Rectal smooth muscle tissue (tissue), 1 donor: ENCODE measurements at regions not wholly inside any gene's neighbourhood (a gene's known extent, or its start where the extent isn't known, plus 50 kb on each side); places are given as distances from the start of the nearest gene placed in this dataset.

Experiments used
- H3K27ac ChIP-seq: one replicate; pipeline ENCODE4 v1.7.0; 2013; ENCODE audit warnings: low read depth, low read length, inconsistent platforms
- H3K27me3 ChIP-seq: one replicate; pipeline ENCODE4 v1.7.0; 2013; ENCODE audit warnings: low read length; ENCODE audit not compliant: control insufficient read depth, insufficient read depth
- H3K36me3 ChIP-seq: one replicate; pipeline ENCODE4 v1.7.0; 2013; ENCODE audit warnings: low read length; ENCODE audit not compliant: control insufficient read depth, insufficient read depth
- H3K4me1 ChIP-seq: one replicate; pipeline ENCODE4 v1.7.0; 2013; ENCODE audit warnings: low read length; ENCODE audit not compliant: control insufficient read depth, insufficient read depth
- H3K4me3 ChIP-seq: one replicate; pipeline ENCODE4 v1.7.0; 2013; ENCODE audit warnings: low read length
- H3K9ac ChIP-seq: one replicate; pipeline ENCODE4 v1.7.0; 2013; ENCODE audit warnings: low read length

DNA sequence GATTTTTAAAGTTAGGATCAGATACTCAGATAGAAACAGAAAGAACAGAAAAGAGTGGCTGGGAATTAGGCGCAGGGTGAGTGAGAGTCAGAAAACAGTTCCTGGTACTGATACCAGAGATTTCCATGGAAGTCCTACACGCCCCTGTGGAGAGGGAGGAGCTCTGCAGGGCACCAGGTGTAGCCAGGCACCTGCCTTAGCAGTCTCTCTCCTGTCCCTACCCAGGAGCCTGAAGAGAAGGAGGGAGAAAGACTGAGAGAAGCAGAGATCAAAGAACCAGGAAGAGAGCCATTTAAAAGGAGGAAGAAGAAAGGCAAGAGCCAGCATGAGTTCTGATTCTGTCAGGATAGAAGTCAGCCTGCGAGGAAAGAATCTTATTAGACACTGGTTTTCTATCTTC, 65.0 kb downstream of the CBLN1 start:
- H3K36me3 ChIP-seq, result no peaks in the 10 kb centered on the region
- H3K4me3 ChIP-seq, result no peak overlapping the region
- no peak overlapping the region for H3K27ac ChIP-seq
- no peaks in the 10 kb centered on the region for H3K4me1 ChIP-seq
- H3K27me3 ChIP-seq, result no peaks in the 10 kb centered on the region
- no peak overlapping the region for H3K9ac ChIP-seq

DNA sequence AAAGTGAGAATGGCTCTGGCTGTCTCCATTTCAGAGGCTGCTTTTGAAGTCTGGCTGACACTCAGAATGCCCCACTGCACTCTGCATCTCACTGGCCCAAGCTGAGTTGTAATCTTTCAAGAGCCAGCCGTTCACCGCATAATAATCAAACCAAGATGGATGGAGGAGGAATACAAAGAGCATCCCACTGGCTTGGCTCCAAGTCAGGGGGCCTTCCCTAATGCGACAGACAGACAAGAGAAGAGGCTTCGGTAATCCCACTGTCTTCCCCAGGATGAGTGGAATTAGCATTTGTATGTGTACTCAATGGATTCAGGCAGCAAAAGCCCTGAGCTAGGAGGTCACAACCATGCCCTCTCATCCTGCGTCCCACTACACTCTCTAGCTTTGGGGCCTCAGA, 68.0 kb downstream of the CBLN1 start:
- Histone ChIP-seq H3K36me3 (no peaks in the 10 kb centered on the region), H3K27me3 (no peaks in the 10 kb centered on the region), H3K27ac (no peak overlapping the region), H3K9ac (no peak overlapping the region), H3K4me1 (no peaks in the 10 kb centered on the region), H3K4me3 (no peak overlapping the region)

DNA sequence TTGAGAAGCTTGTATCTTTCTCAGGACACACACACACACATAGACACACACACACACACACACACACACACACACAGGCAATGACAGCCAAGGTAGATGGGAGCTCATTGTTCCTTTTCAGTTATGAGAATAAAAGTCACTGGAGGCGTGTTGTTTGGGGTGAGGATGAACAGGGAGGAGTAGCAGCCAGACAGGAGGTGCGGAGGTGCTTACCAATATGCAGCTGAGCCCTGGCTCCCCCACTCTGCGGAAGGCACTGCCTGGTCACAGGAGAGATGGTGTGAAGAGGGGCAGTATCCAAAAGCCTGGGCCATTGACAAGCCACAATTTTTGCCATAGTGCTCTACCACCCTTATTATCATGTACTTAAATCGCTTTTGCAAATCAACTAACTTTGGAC, 77.4 kb downstream of the CBLN1 start:
- no peaks in the 10 kb centered on the region for H3K27me3 ChIP-seq
- no peak overlapping the region for H3K4me3 ChIP-seq
- H3K27ac ChIP-seq, result no peak overlapping the region
- H3K9ac ChIP-seq, result no peak overlapping the region
- no peaks in the 10 kb centered on the region for H3K36me3 ChIP-seq
- no peaks in the 10 kb centered on the region for H3K4me1 ChIP-seq

DNA sequence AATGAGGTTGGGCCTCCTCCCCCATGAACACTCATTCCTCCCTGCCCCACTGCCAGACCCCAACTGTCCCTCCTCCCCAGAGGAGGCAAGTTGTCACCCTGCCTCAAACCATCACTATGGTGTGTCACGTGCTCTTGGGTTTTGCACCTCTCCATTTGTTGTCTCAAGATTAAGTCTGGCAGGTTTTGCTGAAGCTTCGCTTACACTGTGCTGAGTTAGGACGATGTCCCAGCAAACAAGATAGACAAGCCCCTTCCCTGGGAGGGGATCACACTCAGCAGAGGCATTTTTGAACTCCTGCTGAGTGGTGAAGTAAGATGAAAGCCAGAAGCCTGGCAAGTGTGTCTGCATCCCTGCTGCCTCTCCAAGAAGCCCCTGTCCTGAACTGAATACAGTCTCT, 78.3 kb downstream of the CBLN1 start:
- no peaks in the 10 kb centered on the region for H3K4me1 ChIP-seq
- H3K4me3 ChIP-seq, result no peak overlapping the region
- no peaks in the 10 kb centered on the region for H3K27me3 ChIP-seq
- H3K9ac ChIP-seq, result no peak overlapping the region
- H3K27ac ChIP-seq, result no peak overlapping the region
- H3K36me3 ChIP-seq, result no peaks in the 10 kb centered on the region

DNA sequence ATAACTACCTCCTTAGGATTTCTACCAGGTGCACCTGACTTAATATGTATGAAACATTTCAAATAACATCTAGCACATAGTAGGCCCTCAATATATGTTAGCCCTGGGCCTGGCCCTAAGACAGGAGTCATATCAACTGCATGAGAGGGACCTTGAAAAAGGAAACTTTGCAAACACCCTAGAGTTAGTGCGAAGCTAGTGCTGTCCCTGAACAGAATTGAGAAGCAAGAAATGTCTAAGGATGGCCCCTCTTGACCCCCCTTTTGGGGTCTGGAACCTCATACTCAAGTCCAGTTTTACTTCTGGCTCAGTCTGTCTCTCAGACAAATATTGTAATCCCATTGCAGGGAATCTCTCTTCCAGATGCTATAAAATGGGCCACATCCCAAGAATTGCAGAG, 80.5 kb downstream of the CBLN1 start:
- no peak overlapping the region for H3K27ac ChIP-seq
- H3K4me3 ChIP-seq, result no peak overlapping the region
- H3K27me3 ChIP-seq, result no peaks in the 10 kb centered on the region
- no peaks in the 10 kb centered on the region for H3K4me1 ChIP-seq
- no peak overlapping the region for H3K9ac ChIP-seq
- no peaks in the 10 kb centered on the region for H3K36me3 ChIP-seq

DNA sequence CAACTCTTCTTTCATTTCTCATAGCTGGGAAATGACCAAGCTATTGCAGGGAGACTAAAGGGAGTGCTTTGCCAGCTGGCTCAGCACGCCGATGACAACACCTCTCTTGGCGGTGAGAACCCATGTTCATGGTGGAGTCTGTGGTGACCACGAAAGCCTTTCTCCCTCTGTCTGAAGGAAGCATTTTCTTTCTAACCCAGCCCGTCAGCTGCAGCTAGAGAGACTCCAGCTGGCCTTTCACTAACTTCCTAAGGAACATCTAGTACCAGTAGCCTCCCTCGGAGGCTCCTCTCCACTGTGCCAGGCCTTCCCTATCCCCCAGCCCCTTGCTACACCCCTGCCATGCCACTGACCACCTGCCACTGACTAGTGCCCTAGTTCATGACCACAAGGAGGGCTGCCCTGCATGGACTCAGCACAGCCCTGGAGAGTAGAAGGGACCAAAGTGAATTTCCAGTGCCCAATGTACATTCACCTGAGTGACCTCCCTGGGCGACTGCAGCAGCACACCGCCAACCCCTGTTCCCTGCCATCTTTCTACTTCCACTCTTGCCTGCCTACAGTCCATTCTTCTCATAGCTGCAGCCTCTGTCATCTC, 81.3 kb downstream of the CBLN1 start:
- Histone ChIP-seq H3K4me3 (no peak overlapping the region), H3K36me3 (no peaks in the 10 kb centered on the region), H3K27me3 (no peaks in the 10 kb centered on the region), H3K4me1 (no peaks in the 10 kb centered on the region), H3K9ac (no peak overlapping the region), H3K27ac (no peak overlapping the region)

DNA sequence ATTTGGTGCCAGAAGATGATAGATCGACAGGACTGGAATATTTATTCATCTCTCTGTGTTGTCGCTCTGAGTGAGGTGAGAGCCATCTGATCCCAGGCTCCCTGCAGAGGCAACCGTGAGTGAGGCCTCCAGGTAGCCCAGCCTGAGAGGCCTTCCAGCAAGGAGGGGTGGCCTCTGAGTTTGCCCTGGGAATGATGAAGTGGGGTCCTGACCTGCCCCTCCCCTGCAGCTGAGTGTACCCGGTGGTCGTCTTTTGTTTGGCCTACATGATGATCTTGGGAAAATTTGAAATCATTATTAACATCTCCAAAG, 86.4 kb downstream of the CBLN1 start:
- Histone ChIP-seq H3K36me3 (no peaks in the 10 kb centered on the region), H3K27me3 (no peaks in the 10 kb centered on the region), H3K4me3 (no peak overlapping the region), H3K9ac (no peak overlapping the region), H3K4me1 (no peaks in the 10 kb centered on the region), H3K27ac (no peak overlapping the region)

DNA sequence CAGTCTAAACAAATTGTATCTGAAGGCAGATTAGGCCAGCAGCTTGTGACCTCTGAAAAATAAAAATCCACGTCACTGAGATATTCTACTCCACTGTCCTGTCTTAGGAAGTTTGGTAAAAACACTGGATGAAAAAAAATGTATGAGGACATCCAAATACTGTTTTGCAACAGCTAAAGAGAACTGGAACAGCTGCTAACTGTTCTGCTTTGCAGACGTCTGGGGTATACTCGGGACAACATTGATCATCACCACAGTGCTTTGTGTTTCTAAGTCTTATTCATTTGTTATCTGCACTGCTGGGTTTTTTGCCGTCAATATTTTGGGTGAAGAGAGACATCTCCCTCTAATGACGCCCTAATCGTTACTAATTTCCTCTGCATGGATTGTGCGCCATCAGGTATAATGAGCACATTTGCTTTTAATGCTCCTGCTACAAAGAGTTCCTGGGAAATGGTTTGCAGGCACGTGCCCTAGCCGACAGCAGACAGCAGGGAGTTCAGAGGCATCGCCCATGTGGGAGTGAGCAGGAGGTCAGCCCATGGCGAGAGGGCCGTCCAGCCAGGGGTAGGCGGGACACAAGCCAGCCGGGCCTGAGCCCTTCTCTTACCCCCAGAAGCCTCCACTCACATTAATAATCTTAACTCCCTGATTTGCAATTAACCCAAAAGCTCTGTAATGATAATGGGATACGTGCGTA, 87.0 kb downstream of the CBLN1 start:
- Histone ChIP-seq H3K4me3 (no peak overlapping the region), H3K36me3 (no peaks in the 10 kb centered on the region), H3K4me1 (no peaks in the 10 kb centered on the region), H3K27me3 (no peaks in the 10 kb centered on the region), H3K27ac (no peak overlapping the region), H3K9ac (no peak overlapping the region)

DNA sequence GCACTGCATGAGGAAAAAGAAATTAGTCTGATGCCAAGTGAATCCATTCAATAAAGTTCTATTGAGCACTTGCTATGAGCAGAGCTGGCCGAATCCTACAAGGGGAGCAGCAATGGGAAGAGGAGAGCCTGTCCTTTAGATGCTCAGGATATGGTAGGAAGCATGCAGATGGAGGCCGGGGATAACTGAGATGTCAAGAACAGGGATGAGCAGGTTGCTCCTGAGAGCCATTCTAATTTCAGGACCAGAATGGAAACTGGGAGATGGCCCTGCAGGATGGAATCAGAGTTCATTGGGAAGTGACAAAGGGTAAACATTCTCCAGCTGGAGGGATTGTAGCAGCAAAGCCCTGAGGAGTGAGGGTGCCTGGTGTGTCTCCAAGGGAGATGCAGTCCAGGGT, 88.0 kb downstream of the CBLN1 start:
- H3K27me3 ChIP-seq, result no peaks in the 10 kb centered on the region
- no peak overlapping the region for H3K9ac ChIP-seq
- H3K4me1 ChIP-seq, result no peaks in the 10 kb centered on the region
- H3K27ac ChIP-seq, result no peak overlapping the region
- H3K4me3 ChIP-seq, result no peak overlapping the region
- H3K36me3 ChIP-seq, result no peaks in the 10 kb centered on the region

DNA sequence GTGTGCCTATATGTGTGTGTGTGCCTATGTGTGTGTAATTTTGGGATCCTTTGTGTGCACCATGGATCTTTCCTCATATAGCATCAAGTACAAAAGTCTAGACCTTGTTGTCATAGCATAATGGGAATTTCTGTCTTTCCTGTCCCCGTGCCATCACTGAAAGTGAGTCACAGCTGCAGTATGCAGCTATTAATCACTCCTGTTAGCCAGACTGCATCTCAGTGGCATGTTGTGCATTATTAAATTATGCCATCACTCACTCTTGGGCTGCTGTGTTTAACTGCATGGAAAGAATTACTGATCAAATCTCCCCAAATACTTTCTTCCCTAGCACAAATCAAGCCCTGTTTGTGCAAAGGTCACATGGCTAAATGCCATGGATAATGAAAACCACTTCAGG, 92.4 kb downstream of the CBLN1 start:
- no peak overlapping the region for H3K27ac ChIP-seq
- no peak overlapping the region for H3K4me3 ChIP-seq
- H3K9ac ChIP-seq, result no peak overlapping the region
- no peaks in the 10 kb centered on the region for H3K36me3 ChIP-seq
- no peaks in the 10 kb centered on the region for H3K27me3 ChIP-seq
- H3K4me1 ChIP-seq, result no peaks in the 10 kb centered on the region

DNA sequence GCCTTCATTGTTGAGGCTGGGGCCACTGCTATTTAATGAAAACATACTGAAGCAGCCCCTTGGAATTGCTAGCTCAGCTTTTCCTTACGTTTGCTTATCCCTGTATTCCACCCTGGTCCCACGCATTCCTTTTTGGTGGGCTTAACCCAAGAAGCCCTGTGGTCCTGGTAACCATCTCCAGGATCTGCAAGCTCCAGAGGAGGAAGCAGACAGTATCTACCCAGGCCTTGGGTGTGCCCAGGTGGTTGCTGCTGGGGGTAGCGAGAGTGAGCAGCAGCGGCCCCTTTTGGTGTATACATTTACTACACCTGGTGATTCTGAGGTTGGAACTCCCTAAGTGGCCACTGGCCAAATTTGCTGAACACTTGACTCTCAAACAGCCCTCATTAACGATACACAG, 97.7 kb downstream of the CBLN1 start:
- Histone ChIP-seq H3K4me3 (no peak overlapping the region), H3K36me3 (no peaks in the 10 kb centered on the region), H3K9ac (no peak overlapping the region), H3K27me3 (no peaks in the 10 kb centered on the region), H3K27ac (no peak overlapping the region), H3K4me1 (no peaks in the 10 kb centered on the region)

DNA sequence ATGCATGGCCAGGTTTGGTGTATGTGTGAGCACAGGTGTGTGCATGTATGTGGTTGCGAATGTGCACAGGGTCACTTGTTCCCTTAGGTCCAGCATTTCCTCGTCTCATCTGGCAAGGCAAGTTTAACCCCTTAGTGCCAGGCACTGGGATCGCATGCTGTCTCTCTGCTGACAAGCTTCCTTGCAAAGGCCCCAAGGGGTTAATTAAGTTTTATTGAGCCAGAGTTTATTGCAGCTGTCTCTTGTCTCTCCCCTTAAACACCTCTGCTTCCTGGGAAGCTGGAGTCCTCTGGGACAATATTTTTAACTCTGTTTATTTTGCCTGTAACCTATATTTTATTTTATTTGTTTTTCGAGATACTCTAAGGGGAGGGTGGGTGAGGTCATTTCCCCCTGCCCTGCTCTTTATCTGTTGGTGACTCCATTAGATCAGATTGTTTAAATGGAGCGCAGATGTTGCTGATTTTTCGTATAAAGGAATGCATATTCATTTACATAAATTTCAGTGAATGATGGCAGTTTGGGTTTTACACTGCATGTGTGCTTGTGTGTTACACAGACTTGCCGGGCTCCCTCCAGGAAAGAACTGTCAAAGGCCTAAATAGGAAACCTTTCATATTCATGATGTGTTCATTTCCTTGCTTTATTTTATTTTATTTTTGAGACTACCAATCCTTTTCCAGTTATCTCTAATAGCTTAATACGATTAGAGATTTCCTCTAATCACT, 99.7 kb downstream of the CBLN1 start:
- Histone ChIP-seq H3K27ac (no peak overlapping the region), H3K4me3 (no peak overlapping the region), H3K27me3 (no peaks in the 10 kb centered on the region), H3K9ac (no peak overlapping the region), H3K4me1 (no peaks in the 10 kb centered on the region), H3K36me3 (no peaks in the 10 kb centered on the region)
